Loucy (cell line): ENCODE measurements at regions not wholly inside any gene's neighbourhood (a gene's known extent, or its start where the extent isn't known, plus 50 kb on each side); places are given as distances from the start of the nearest gene placed in this dataset.

Source experiments
- H2AFZ ChIP-seq: fragments of 200-600 bp; sonication (generic); 2 replicates; pipeline ENCODE4 v1.6.0; 2016; ENCODE audit warnings: antibody characterized with exemption, mild to moderate bottlenecking, low read length, moderate library complexity
- H3F3A ChIP-seq: fragments of 200-600 bp; 2 replicates; pipeline ENCODE4 v1.6.0; 2016; ENCODE audit warnings: antibody characterized with exemption, low read depth, mild to moderate bottlenecking
- H3K27me3 ChIP-seq: fragments of 200-600 bp; sonication (generic); 2 replicates; pipeline ENCODE4 v1.6.1; 2014; ENCODE audit warnings: low read length, mild to moderate bottlenecking; ENCODE audit not compliant: insufficient read depth, poor library complexity, severe bottlenecking
- H3K36me3 ChIP-seq: fragments of 200-600 bp; sonication (generic); 2 replicates; pipeline ENCODE4 v1.6.1; 2016; ENCODE audit warnings: low read length; ENCODE audit not compliant: insufficient read depth
- H3K4me1 ChIP-seq: fragments of 200-600 bp; sonication (generic); 2 replicates; pipeline ENCODE4 v1.5.1; 2014; ENCODE audit warnings: low read length, mild to moderate bottlenecking; ENCODE audit not compliant: insufficient read depth, poor library complexity, severe bottlenecking
- H3K4me2 ChIP-seq: fragments of 200-600 bp; sonication (generic); 2 replicates; pipeline ENCODE4 v1.6.0; 2014; ENCODE audit warnings: antibody characterized with exemption, low read length, low read depth, mild to moderate bottlenecking; ENCODE audit not compliant: poor library complexity, severe bottlenecking
- H3K4me3 ChIP-seq: fragments of 200-600 bp; sonication (generic); 2 replicates; pipeline ENCODE4 v1.5.1; 2014; ENCODE audit warnings: low read length, mild to moderate bottlenecking, mixed read lengths; ENCODE audit not compliant: poor library complexity, severe bottlenecking
- H3K79me2 ChIP-seq: fragments of 200-600 bp; sonication (generic); 2 replicates; pipeline ENCODE4 v1.6.1; 2014; ENCODE audit warnings: low read length; ENCODE audit not compliant: insufficient read depth
- H3K9ac ChIP-seq: fragments of 200-600 bp; sonication (generic); 2 replicates; pipeline ENCODE4 v1.6.0; 2014; ENCODE audit warnings: mild to moderate bottlenecking, low read depth, low read length, moderate library complexity; ENCODE audit not compliant: poor library complexity, severe bottlenecking
- H3K9me2 ChIP-seq: fragments of 200-600 bp; sonication (generic); replicated peaks from 2 replicates; pipeline ENCODE4 v1.6.1; 2016; ENCODE audit warnings: low read depth, low read length, mixed read lengths
- H3K9me3 ChIP-seq: fragments of 200-600 bp; sonication (generic); 2 replicates; pipeline ENCODE4 v1.6.1; 2014; ENCODE audit warnings: mild to moderate bottlenecking, antibody characterized with exemption, low read length, low read depth; ENCODE audit not compliant: insufficient read depth
- H4K20me1 ChIP-seq: fragments of 200-600 bp; sonication (generic); 2 replicates; pipeline ENCODE4 v1.6.0; 2014; ENCODE audit warnings: antibody characterized with exemption, low read length, mild to moderate bottlenecking; ENCODE audit not compliant: insufficient read depth, poor library complexity, severe bottlenecking
- EZH2phosphoT487 ChIP-seq: fragments of 200-600 bp; IDR thresholded peaks from 2 replicates; pipeline ENCODE4 v1.6.1; 2018; ENCODE audit warnings: antibody characterized with exemption, mild to moderate bottlenecking, moderate library complexity, borderline replicate concordance
- TF ChIP-seq, protein P1 (sequence below): fragments of 200-600 bp; sonication (generic); conservative IDR thresholded peaks from 2 replicates; pipeline ENCODE4 v1.5.1; 2014; ENCODE audit warnings: mild to moderate bottlenecking, antibody characterized with exemption, low read length

GRCh38 chrX:30955687-30956086 lies 66.6 kb upstream of the TAB3 start:
- Histone ChIP-seq H3F3A (no peaks in the 10 kb centered on the region), H3K9me2 (no peaks in the 10 kb centered on the region), H3K27me3 (no peaks in the 10 kb centered on the region), H3K4me1 (no peaks in the 10 kb centered on the region), H3K9me3 (no peaks in the 10 kb centered on the region), H3K36me3 (no peaks in the 10 kb centered on the region), H3K9ac (no peak overlapping the region), H3K79me2 (no peaks in the 10 kb centered on the region), H3K4me3 (no peak overlapping the region), H3K4me2 (no peak overlapping the region), H2AFZ (no peak overlapping the region), H4K20me1 (no peaks in the 10 kb centered on the region)
- TF ChIP-seq, protein P1, sequence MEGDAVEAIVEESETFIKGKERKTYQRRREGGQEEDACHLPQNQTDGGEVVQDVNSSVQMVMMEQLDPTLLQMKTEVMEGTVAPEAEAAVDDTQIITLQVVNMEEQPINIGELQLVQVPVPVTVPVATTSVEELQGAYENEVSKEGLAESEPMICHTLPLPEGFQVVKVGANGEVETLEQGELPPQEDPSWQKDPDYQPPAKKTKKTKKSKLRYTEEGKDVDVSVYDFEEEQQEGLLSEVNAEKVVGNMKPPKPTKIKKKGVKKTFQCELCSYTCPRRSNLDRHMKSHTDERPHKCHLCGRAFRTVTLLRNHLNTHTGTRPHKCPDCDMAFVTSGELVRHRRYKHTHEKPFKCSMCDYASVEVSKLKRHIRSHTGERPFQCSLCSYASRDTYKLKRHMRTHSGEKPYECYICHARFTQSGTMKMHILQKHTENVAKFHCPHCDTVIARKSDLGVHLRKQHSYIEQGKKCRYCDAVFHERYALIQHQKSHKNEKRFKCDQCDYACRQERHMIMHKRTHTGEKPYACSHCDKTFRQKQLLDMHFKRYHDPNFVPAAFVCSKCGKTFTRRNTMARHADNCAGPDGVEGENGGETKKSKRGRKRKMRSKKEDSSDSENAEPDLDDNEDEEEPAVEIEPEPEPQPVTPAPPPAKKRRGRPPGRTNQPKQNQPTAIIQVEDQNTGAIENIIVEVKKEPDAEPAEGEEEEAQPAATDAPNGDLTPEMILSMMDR: no peak
- no peak for TF ChIP-seq EZH2phosphoT487

GRCh38 chrX:30951003-30951402 lies 61.9 kb upstream of the TAB3 start:
- H3K79me2 ChIP-seq: no peaks in the 10 kb centered on the region
- no peaks in the 10 kb centered on the region for H3K27me3 ChIP-seq
- H2AFZ ChIP-seq: no peak overlapping the region
- H4K20me1 ChIP-seq: no peaks in the 10 kb centered on the region
- no peaks in the 10 kb centered on the region for H3K9me3 ChIP-seq
- no peak overlapping the region for H3K4me2 ChIP-seq
- TF ChIP-seq EZH2phosphoT487: no peak
- TF ChIP-seq, protein P1: no peak
- H3K36me3 ChIP-seq: no peaks in the 10 kb centered on the region
- no peak overlapping the region for H3K9ac ChIP-seq
- no peak overlapping the region for H3K4me3 ChIP-seq
- H3K9me2 ChIP-seq: no peaks in the 10 kb centered on the region
- H3K4me1 ChIP-seq: peaks cover 3% of the 10 kb centered on the region
- H3F3A ChIP-seq: no peaks in the 10 kb centered on the region

DNA sequence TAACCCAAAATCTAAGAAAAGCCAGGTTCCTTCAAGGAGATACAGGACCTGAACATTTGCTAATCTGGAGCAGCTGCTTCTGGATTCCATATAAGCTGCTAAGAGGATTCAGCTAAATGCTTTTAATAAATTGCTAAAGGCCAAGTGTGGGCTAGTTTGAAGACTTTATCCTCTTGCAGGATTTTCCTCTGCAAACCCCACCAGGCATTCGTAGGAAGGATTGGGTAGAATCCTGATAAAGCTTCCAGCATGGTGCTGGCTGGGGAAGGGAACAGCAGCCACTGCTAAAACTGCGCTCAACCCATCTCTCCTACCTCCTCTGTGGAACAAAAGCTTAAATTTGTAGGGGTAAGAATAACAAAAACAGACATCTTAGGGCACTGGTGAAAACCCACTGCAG lies 61.3 kb upstream of the TAB3 start:
- Histone ChIP-seq H3K9me3 (no peaks in the 10 kb centered on the region), H4K20me1 (no peaks in the 10 kb centered on the region), H3K9me2 (no peaks in the 10 kb centered on the region), H3K36me3 (no peaks in the 10 kb centered on the region), H3K79me2 (no peaks in the 10 kb centered on the region), H3F3A (no peaks in the 10 kb centered on the region), H3K27me3 (no peaks in the 10 kb centered on the region), H3K4me3 (no peak overlapping the region), H3K9ac (no peak overlapping the region), H3K4me2 (no peak overlapping the region), H2AFZ (no peak overlapping the region), H3K4me1 (peaks cover 3% of the 10 kb centered on the region)
- TF ChIP-seq EZH2phosphoT487: no peak
- TF ChIP-seq, protein P1: no peak
